Heart right ventricle (tissue), 16 donors: ENCODE measurements at regions not wholly inside any gene's neighbourhood (a gene's known extent, or its start where the extent isn't known, plus 50 kb on each side); places are given as distances from the start of the nearest gene placed in this dataset.

ENCODE experiments used
- ATAC-seq, 8 donors: fragments of 200-7000 bp; cut with Tn5 transposase; one replicate each; pipeline ENCODE4 v1.9.1; 2020; ENCODE audit warnings: mild to moderate bottlenecking in 8 of 8, moderate library complexity in 8 of 8, moderate number of reproducible peaks in 1 of 8
- DNase-seq, 2 donors: peaks; one replicate each; pipeline ENCODE4 v3.0.0-alpha.2; 2020
- H3K27ac ChIP-seq, 10 donors: fragments of 200-600 bp; sonication (generic) in 2 of 10; one replicate each; pipeline versions ENCODE4 v1.5.0 to v1.8.0; 2020 to 2022; ENCODE audit warnings: mild to moderate bottlenecking in 3 of 10
- H3K27me3 ChIP-seq, 7 donors: fragments of 200-600 bp; one replicate each; pipeline ENCODE4 v1.8.0; 2021 to 2022; ENCODE audit warnings: mild to moderate bottlenecking in 2 of 7
- H3K36me3 ChIP-seq, 9 donors: fragments of 200-600 bp; sonication (generic) in 1 of 9; one replicate each; pipeline versions ENCODE4 v1.5.0 to v1.8.0; 2020 to 2022; ENCODE audit warnings: mild to moderate bottlenecking in 2 of 9
- H3K4me1 ChIP-seq, 9 donors: fragments of 200-600 bp; sonication (generic) in 1 of 9; one replicate each; pipeline versions ENCODE4 v1.5.0 to v1.8.0; 2020 to 2022; ENCODE audit warnings: mild to moderate bottlenecking in 4 of 9
- H3K4me3 ChIP-seq, 10 donors: fragments of 200-600 bp; sonication (generic) in 2 of 10; one replicate each; pipeline versions ENCODE4 v1.5.0 to v1.8.0; 2020 to 2022; ENCODE audit warnings: mild to moderate bottlenecking in 7 of 10, moderate library complexity in 2 of 10
- H3K9me3 ChIP-seq, 11 donors: fragments of 200-600 bp in 10 of 11; sonication (generic) in 2 of 11; one replicate each; pipeline versions ENCODE4 v1.5.0 to v1.8.0; 2013 to 2022; ENCODE audit warnings: mild to moderate bottlenecking in 2 of 11, control low read depth in 1 of 11, moderate library complexity in 1 of 11
- WGBS, 2 donors: extraction: QIAGEN DNeasy Blood & Tissue Kit; methylation state at CpG; one replicate each; pipeline ENCODE4 v1.1.7; 2013; ENCODE audit warnings: inconsistent platforms in 1 of 2; 5-methylcytosine and 5-hydroxymethylcytosine counted together
- intact Hi-C, 10 donors: fragments of 100-400 bp; cut with DNase I; formaldehyde crosslinking; loops; one replicate each; pipeline versions ENCODE4 v1.11.1 to v1.14.2; 2022
- TF ChIP-seq, protein P1 (sequence below), 9 donors: fragments of 200-600 bp; sonication (generic) in 2 of 9; IDR thresholded peaks; one replicate each; pipeline versions ENCODE4 v1.5.0 to v1.8.0; 2021 to 2022; ENCODE audit warnings: antibody characterized with exemption in 9 of 9, mild to moderate bottlenecking in 5 of 9, moderate library complexity in 1 of 9
- donor health status: Arrhythmogenic right ventricular cardiomyopathy.
- donor health status: ischemic (EF 13 %, LVEDD 7.1; RV severe dilation, severe dysfunction).
- donor health status: healthy with polysubstance abuse.
- donor health status: DM: no; HTN: yes; CAD: no.
- donor health status: DM: no; HTN: no; CAD: no.
- donor health status: ischemic (EF 25% LVEDD 6.9; RV normal size, moderate dysfunction).
- donor health status: ischemic (EF 25% LVEDD 5.7; RV mildly dilated, moderate dysfunction).
- donor health status: healthy.
- donor health status: DM: yes; HTN: yes; CAD: no.
- donor health status: Ischemic cardiomyopathy.
- donor health status: ischemic (EF 35%, LVEDD 5.7; RV mildly dilated, moderate dysfunction).
- donor health status: nonischemic (EF 11% LVEDD 7.7; RV severe dilation, severe dysfunction).
- donor health status: DM: yes; HTN: yes; CAD: no.
- donor health status: PGD.
- donor health status: ischemic (EF 29% LVEDD 5.4; RV normal size, mild dysfunction).
- donor health status: nonischemic (EF 23%, LVEDD 6.1; RV moderate dilation, normal function).

DNA sequence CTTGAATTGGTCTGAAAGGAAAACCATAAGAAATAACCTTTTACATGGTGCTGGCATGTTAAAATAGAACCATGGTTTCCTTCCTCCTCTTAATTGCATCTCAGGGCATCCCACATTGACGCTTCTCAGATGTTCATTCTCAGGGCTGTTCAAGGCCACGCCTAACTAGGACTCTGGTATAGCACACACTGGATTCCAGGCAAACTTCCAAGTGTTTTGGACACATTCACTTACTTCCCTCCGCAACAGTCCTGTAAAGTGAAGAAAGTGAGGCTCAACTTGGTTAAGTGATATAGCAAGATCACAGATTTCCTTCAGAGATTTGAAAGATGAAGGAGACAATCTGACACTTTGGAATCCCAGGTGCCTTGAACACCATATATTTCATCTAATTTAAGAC lies 244.8 kb downstream of the DUSP10 start:
- peaks cover 0 to 3% (median 0%) of the 10 kb centered on the region in 11 donors for H3K9me3 ChIP-seq
- ATAC-seq (no peak), DNase-seq (no peak)
- WGBS, 2 donors = 25 to 31% methylated on average over 3 of the region's 3 CpGs
- H3K4me1 ChIP-seq = no peaks in the 10 kb centered on the region
- TF ChIP-seq, protein P1, sequence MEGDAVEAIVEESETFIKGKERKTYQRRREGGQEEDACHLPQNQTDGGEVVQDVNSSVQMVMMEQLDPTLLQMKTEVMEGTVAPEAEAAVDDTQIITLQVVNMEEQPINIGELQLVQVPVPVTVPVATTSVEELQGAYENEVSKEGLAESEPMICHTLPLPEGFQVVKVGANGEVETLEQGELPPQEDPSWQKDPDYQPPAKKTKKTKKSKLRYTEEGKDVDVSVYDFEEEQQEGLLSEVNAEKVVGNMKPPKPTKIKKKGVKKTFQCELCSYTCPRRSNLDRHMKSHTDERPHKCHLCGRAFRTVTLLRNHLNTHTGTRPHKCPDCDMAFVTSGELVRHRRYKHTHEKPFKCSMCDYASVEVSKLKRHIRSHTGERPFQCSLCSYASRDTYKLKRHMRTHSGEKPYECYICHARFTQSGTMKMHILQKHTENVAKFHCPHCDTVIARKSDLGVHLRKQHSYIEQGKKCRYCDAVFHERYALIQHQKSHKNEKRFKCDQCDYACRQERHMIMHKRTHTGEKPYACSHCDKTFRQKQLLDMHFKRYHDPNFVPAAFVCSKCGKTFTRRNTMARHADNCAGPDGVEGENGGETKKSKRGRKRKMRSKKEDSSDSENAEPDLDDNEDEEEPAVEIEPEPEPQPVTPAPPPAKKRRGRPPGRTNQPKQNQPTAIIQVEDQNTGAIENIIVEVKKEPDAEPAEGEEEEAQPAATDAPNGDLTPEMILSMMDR (IDR thresholded peaks at IDR 0.05) = no peak
- H3K36me3 ChIP-seq = no peaks in the 10 kb centered on the region
- H3K4me3 ChIP-seq = no peak overlapping the region
- intact Hi-C loops = loop anchor here in 1 of 10 donors (10.0 kb wide), 1 partner anchor 948 kb away; no protein-coding TSS in a partner anchor
- no peak overlapping the region for H3K27ac ChIP-seq
- H3K27me3 ChIP-seq = no peaks in the 10 kb centered on the region

DNA sequence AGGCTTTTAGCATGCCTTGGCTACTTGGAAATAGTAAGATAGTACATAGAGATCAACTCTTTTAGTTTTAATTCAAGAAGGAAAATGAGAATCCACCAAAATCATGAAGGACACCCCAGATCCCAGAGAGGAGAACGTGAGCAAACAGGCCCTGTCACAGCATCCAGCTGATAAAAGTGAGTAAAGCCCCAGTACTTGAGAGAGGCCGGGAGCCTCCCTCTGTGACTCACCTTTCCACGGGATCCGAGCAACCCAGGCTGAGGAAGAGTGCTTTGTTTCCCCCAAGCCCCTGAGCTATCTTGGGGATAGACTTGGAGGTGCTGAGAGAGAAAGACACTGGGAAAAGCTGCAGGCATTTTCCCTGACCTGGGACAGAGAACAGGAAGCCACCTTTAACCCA lies 238.6 kb downstream of the DUSP10 start:
- DNase-seq (no peak), ATAC-seq (no peak)
- intact Hi-C loops = no loop called here
- H3K36me3 ChIP-seq = no peaks in the 10 kb centered on the region
- peaks cover 0 to 23% (median 12%) of the 10 kb centered on the region in 11 donors for H3K9me3 ChIP-seq
- no peak overlapping the region for H3K27ac ChIP-seq
- WGBS, 2 donors = 84 to 90% methylated on average over 4 of the region's 4 CpGs
- H3K4me1 ChIP-seq = no peaks in the 10 kb centered on the region
- H3K4me3 ChIP-seq = no peak overlapping the region
- TF ChIP-seq, protein P1 (IDR thresholded peaks at IDR 0.05) = no peak
- H3K27me3 ChIP-seq = no peaks in the 10 kb centered on the region

DNA sequence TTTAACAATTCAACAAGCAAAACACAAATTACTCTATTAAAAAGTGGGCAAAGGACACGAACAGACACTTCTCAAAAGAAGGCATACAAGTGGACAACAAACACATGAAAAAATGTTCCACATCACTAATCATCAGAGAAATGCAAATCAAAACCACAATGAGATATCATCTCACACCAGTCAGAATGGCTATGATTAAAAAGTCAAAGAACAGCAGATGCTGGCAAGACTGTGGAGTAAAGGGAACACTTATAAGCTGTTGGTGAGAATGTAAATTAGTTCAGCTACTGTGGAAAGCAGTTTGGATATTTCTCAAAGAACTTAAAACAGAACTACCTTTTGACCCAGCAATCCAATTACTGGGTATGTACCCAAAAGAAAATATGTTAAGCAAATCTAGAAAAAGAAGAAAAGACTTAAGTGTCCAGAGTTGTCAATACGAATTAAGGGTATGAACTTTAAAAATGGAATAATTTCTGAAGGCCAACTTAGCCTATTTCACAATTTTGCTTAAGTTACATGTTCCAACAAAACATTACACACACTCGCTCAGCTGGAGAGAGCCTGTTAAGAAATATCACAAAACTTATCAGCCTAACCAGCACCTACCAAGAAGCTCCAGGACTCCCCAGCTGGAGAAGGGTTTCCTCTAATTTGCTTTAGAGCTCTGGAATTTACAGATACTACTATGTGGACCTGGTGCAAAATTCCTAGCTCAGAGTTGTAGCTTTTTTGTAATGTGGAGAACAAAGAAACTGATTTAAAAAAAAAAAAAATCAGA lies 232.1 kb downstream of the DUSP10 start:
- ATAC-seq (peak in 1 of 8 donors; percentile 35), DNase-seq (no peak)
- intact Hi-C loops = no loop called here
- WGBS, 2 donors = 65 to 69% methylated on average over 3 of the region's 3 CpGs
- Histone ChIP-seq H3K4me3 (no peak overlapping the region), H3K27ac (no peak overlapping the region), H3K36me3 (no peaks in the 10 kb centered on the region), H3K27me3 (peaks cover 0 to 4% (median 0%) of the 10 kb centered on the region in 7 donors), H3K4me1 (no peaks in the 10 kb centered on the region), H3K9me3 (peaks cover 0 to 20% (median 12%) of the 10 kb centered on the region in 11 donors)
- TF ChIP-seq, protein P1 (IDR thresholded peaks at IDR 0.05) = no peak

DNA sequence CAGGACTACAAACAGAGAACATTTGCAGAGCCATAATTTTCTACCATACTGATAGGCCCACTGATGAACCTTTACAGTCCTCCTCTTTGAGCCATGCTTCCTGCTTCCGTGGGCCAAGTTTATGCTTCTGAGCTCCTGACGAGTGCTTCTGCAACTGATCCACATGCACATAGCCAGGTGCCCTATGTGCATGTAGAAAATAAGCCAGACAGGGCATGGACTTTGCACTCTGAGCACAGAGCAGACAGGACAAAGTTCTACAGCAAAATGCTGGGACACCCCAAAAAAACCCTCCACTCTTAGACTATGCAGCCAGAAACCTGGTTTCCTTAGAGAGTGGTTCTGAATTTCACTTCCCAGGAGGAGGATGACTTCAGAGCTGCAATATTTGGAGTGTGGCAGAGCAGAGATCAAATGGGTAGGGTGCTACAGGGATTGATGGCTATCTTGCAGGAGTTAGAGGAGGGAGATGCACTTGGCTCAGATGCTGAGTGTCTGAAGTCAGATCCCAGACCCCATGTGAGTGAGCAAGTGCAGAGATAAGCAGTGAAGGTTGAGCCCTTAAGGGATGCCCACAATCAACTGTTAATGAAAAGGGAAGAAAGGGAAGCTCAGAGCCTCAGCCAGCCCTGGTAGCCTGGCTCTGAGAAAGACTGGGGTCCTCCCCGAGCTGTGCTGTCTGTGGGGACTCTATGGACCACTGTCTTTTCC lies 230.9 kb downstream of the DUSP10 start:
- Histone ChIP-seq H3K9me3 (peaks cover 0 to 9% (median 5%) of the 10 kb centered on the region in 11 donors), H3K4me3 (no peak overlapping the region), H3K27ac (no peak overlapping the region), H3K4me1 (no peaks in the 10 kb centered on the region), H3K27me3 (peaks cover 0 to 4% (median 0%) of the 10 kb centered on the region in 7 donors), H3K36me3 (no peaks in the 10 kb centered on the region)
- intact Hi-C loops = no loop called here
- no peak for ATAC-seq
- WGBS, 2 donors = 53 to 66% methylated on average over 3 of the region's 3 CpGs
- DNase-seq = no peak
- TF ChIP-seq, protein P1 (IDR thresholded peaks at IDR 0.05) = no peak
